Activated CD8-positive, alpha-beta memory T cell treated with anti-CD3 and anti-CD28 coated beads, Interleukin-2, amount 10 ng/mL, durations not matched to agents 7 days and 5 days (primary cell): ENCODE measurements at regions not wholly inside any gene's neighbourhood (a gene's known extent, or its start where the extent isn't known, plus 50 kb on each side); places are given as distances from the start of the nearest gene placed in this dataset.

Experiments
- ATAC-seq: fragments of 150-1000 bp; cut with Tn5 transposase; one replicate; pipeline ENCODE4 v1.10.0; 2021; ENCODE audit warnings: moderate library complexity
- CTCF ChIA-PET: fragments of 350-600 bp; sonication (Branson Sonifier 250); formaldehyde crosslinking; loops from one replicate; lab custom pipeline; 2021; ENCODE audit warnings: antibody characterized with exemption; lab: Charles Lee
- DNase-seq: peaks from one replicate; pipeline ENCODE4 v3.0.0-alpha.2; 2020
- H3K27ac Mint-ChIP-seq: one replicate; pipeline ENCODE4 v1.8.0; 2021; ENCODE audit warnings: mild to moderate bottlenecking, mixed read lengths
- H3K27me3 Mint-ChIP-seq: one replicate; pipeline ENCODE4 v1.8.0; 2021; ENCODE audit warnings: mixed read lengths
- H3K36me3 Mint-ChIP-seq: one replicate; pipeline ENCODE4 v1.8.0; 2021; ENCODE audit warnings: mild to moderate bottlenecking, mixed read lengths
- H3K4me1 Mint-ChIP-seq: one replicate; pipeline ENCODE4 v1.8.0; 2021; ENCODE audit warnings: mixed read lengths
- H3K4me3 Mint-ChIP-seq: one replicate; pipeline ENCODE4 v1.8.0; 2021; ENCODE audit warnings: mild to moderate bottlenecking, moderate library complexity, mixed read lengths
- H3K9me3 Mint-ChIP-seq: one replicate; pipeline ENCODE4 v1.8.0; 2022; ENCODE audit warnings: low read depth, mixed read lengths

DNA sequence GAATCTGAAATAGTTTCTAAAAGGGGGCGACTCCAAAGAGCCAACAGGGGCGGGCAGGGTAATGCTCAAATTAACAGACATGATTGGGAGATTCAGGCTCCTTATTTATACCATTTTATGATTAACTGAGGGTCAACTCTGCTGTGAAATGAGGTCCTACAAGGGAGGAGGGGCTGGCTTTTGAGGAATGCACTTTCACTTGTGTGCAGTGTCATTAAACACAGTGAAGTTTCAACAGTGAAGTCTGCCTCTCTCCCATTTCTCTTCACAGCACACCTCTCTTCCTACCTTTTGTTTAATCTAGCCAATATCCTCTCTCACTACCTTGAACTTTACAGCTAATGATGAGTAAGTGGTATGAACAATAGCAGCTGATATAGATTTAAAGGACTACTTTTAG, 557.3 kb upstream of the CITED2 start:
- Mint-ChIP-seq H3K27ac (no peak overlapping the region), H3K4me3 (no peak overlapping the region), H3K9me3 (no peaks in the 10 kb centered on the region), H3K4me1 (peaks cover under 1% of the 10 kb centered on the region), H3K27me3 (peaks cover 4% of the 10 kb centered on the region), H3K36me3 (no peaks in the 10 kb centered on the region)
- no peak for DNase-seq
- CTCF ChIA-PET = no interaction called here
- no peak for ATAC-seq

DNA sequence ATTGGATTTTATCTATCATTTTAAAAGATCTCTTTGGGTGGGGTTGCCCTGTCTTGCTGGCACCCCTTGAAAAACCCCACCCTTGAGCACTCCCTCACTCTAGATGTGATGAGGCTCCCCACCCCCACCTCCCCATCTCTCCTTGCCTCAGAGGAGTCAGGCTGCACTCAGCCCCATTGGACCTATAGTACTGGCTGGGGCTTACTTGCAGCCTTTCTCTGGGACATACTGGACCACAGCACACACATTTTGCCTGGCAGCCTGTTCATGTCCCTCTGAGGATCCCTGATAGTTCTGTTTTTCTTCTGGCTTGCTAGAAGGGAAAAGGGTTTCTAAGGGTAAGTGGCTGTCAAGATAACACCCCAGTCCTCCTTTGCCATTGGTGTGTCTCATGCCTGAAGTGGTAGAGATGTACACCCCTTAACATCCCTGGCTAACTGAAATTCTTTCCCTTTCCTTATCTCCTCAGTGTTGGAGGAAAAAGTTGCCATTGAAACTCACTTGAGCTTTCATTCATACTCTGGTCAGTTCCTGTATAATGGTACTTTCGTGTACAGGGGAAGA, 553.4 kb upstream of the CITED2 start:
- Mint-ChIP-seq H3K27ac (no peak overlapping the region), H3K4me1 (peaks cover 1% of the 10 kb centered on the region), H3K4me3 (no peak overlapping the region), H3K27me3 (peaks cover 4% of the 10 kb centered on the region), H3K9me3 (no peaks in the 10 kb centered on the region), H3K36me3 (no peaks in the 10 kb centered on the region)
- DNase-seq (no peak), ATAC-seq (no peak)
- CTCF ChIA-PET = interaction anchor here (1.0 kb wide), 1 partner anchor 558 kb away, joined by 3 read pairs; no protein-coding TSS in a partner anchor

DNA sequence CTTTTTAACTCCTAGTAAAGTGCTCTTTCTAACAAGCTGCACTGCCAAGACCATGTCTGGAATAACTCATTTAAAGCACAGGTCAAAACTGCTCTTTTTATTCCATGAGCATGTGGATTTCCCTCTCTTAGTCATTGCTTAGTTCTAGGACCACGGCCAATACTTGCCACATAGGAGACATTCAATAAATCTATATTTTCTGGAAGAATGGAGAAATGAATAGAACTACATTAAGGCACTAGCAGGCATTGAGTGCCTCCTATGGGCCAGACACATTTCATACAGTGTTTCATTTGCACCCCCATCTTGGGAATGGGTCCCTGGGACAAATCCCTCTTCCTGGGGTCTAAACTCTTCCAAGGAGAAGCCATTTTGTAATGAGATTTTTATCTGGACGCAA, 552.8 kb upstream of the CITED2 start:
- ATAC-seq = no peak
- Mint-ChIP-seq H3K27me3 (peaks cover 4% of the 10 kb centered on the region), H3K4me1 (peaks cover 1% of the 10 kb centered on the region), H3K4me3 (no peak overlapping the region), H3K36me3 (no peaks in the 10 kb centered on the region), H3K27ac (no peak overlapping the region), H3K9me3 (no peaks in the 10 kb centered on the region)
- no peak for DNase-seq
- CTCF ChIA-PET = interaction anchor here (1.0 kb wide), 1 partner anchor 557 kb away, joined by 3 read pairs; no protein-coding TSS in a partner anchor

DNA sequence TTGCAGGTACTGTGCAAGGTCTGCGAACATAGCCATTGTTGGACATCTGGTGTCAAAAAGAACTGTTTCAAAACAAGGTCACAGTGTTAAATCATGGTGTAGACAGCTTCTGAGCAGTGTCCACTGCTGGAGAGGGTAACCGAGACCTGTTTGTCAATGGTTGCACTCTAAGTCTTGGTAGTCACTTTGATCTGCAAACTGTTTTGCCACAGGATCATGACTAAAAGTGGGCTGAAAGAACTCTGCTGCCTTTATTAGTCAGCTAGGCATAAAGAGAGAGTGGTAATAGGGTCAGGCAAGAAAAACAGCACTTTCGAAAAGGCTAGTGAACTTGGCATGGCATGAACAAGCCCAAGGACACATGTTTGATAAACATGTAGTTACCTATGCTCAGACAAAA, 552.3 kb upstream of the CITED2 start:
- Mint-ChIP-seq H3K9me3 (no peaks in the 10 kb centered on the region), H3K36me3 (no peaks in the 10 kb centered on the region), H3K27me3 (peaks cover 4% of the 10 kb centered on the region), H3K27ac (no peak overlapping the region), H3K4me3 (no peak overlapping the region), H3K4me1 (peaks cover 1% of the 10 kb centered on the region)
- ATAC-seq (no peak), DNase-seq (no peak)
- CTCF ChIA-PET = interaction anchor here (1.0 kb wide), 1 partner anchor 557 kb away, joined by 3 read pairs; no protein-coding TSS in a partner anchor

DNA sequence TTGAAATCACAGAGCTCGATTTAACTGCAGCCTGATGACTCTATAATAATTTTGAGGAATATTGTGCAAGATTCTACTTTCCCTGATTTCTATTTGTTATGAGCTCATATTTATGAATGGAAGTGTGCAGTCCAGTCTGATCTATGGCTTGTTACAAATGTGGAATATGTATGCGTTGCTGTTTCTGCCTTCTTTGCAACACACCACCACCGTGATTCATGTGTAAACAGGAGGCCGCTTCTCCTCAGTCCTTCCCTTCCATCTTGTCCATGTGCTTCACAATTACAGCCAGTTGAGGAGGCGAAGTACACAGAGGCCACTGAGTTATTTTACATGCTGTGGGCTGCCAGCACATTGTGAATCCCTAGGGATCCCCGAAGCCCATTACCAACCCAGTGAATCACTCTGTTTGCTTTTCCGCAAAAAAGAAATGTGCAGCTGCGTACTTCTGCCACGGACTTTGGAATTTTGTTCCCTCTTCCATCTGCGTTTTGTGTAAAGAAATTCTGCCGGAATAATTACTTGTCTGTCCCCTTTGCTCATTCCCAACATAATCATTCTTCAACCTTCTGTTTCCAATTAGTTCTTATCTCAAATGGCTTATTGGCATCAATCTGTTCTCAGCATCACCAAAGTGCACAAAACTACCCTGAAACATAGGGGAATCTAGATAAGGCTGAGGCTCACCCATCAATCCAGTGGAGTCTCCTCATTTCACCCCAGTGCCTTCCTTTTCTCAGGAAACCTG, 551.6 kb upstream of the CITED2 start:
- H3K36me3 Mint-ChIP-seq = no peaks in the 10 kb centered on the region
- peaks cover 6% of the 10 kb centered on the region for H3K27me3 Mint-ChIP-seq
- ATAC-seq = no peak

DNA sequence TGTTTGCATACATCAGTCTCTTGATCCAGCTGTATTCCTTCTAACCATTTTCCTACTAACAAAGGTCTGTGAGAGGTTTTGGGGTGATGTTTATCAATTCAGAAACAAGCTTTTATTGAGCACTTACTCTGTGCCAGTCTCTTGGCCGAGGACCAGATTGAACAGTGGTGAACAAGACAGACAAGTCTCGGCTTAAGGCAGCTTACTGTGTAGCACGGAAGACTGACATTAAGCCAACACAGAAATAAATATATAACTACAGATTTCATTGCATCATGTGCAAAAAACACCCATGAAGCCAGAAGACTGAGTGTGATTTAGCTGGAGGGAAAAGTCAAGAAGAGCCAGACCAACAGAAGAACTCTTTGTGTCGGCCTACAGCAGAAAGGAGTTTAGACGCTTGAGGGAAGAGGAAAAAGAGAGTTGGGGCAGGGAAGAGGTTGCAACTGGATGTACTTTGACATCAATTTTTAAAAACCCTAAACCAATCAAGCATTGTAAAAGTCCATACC, 549.6 kb upstream of the CITED2 start:
- H3K9me3 Mint-ChIP-seq = no peaks in the 10 kb centered on the region
- no peak for DNase-seq
- CTCF ChIA-PET = no interaction called here
- peaks cover 6% of the 10 kb centered on the region for H3K27me3 Mint-ChIP-seq
- H3K27ac Mint-ChIP-seq = no peak overlapping the region
- no peak overlapping the region for H3K4me3 Mint-ChIP-seq
- no peak for ATAC-seq
- H3K36me3 Mint-ChIP-seq = no peaks in the 10 kb centered on the region
- H3K4me1 Mint-ChIP-seq = peaks cover 1% of the 10 kb centered on the region

More for the DNA sequence above, 551.6 kb upstream of the CITED2 start:
- H3K9me3 Mint-ChIP-seq = no peaks in the 10 kb centered on the region
- CTCF ChIA-PET = no interaction called here
- H3K27ac Mint-ChIP-seq = no peak overlapping the region
- no peak for DNase-seq
- H3K4me3 Mint-ChIP-seq = no peak overlapping the region
- peaks cover 1% of the 10 kb centered on the region for H3K4me1 Mint-ChIP-seq

DNA sequence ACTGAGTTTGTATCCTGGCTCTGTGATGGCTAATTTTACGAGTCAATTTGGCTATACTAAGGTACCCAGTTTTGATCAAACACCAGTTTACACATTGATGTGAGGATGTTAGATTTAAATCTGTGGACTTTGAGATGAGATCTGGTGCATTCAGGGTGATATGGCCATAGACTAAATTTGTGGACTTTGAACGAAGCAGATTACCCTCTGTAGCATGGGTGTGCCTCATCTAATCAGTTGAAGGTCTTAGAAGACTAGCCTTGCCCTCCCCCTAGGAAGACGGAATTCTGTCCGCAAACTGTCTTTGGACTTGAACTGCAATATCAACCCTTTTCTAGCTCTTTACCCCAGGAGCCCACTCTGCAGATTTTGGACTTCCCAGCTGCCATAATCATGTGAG, 547.8 kb upstream of the CITED2 start:
- H3K4me3 Mint-ChIP-seq = no peak overlapping the region
- no peak overlapping the region for H3K27ac Mint-ChIP-seq
- CTCF ChIA-PET = no interaction called here
- peaks cover 1% of the 10 kb centered on the region for H3K4me1 Mint-ChIP-seq
- H3K9me3 Mint-ChIP-seq = no peaks in the 10 kb centered on the region
- ATAC-seq = no peak
- H3K36me3 Mint-ChIP-seq = no peaks in the 10 kb centered on the region
- peaks cover 2% of the 10 kb centered on the region for H3K27me3 Mint-ChIP-seq
- DNase-seq = no peak

DNA sequence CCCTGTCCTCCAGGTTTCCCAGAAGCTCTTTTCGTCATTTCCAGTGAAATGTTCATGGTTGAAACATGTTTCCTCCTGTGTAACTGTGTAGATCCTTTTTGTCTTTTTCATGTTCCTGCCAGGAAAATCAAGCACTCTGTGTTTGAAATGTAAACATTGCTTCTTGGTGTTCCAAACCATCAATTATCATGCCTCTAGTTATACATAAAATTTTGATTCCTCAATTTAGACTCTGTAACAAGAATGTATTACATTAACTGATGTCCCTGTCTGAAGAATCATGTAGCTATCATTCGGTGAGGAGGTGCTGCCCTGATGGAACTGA, 546.3 kb upstream of the CITED2 start:
- H3K27me3 Mint-ChIP-seq = peaks cover 2% of the 10 kb centered on the region
- ATAC-seq = no peak

DNA sequence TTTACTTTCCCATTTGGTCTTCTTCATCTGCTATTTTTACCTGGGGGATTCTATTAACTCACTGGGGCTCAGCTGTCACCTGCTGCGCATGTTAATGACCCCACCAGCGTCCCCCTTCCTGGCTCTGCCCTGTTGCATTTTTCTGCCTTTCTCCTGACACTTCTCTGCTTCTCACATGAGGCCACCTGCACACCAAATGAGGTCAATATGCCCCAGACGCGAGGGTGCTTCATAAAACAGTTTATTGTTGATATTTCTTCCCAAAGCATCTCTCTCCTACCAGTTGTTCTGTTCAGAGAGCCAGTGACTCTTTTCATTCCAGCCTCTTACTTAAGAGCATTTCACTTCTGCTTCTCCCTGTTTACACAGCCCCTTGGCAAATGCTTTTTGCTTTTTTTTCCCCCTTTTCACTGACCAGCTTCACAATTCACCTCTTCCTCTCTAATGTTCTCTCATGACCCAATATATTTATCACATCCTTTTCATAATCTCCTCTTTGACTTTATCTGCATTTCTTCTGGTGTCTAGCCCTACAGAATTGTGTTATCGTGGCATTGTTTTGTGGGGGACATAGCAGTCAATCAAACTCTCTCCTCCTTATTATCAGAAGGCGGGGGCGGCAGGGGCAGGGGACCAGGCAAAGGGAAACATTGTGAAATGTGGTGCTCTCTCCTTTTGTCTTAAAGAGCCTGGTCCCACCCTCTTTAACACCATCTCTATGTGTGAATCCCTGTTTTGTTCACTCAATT, 545.8 kb upstream of the CITED2 start:
- Mint-ChIP-seq H3K9me3 (no peaks in the 10 kb centered on the region), H3K4me3 (no peak overlapping the region), H3K36me3 (no peaks in the 10 kb centered on the region), H3K27me3 (peaks cover 2% of the 10 kb centered on the region), H3K4me1 (no peaks in the 10 kb centered on the region), H3K27ac (no peak overlapping the region)
- CTCF ChIA-PET = no interaction called here
- no peak for ATAC-seq
- no peak for DNase-seq

More for the DNA sequence above, 546.3 kb upstream of the CITED2 start:
- Mint-ChIP-seq H3K4me1 (no peaks in the 10 kb centered on the region), H3K27ac (no peak overlapping the region), H3K4me3 (no peak overlapping the region), H3K36me3 (no peaks in the 10 kb centered on the region), H3K9me3 (no peaks in the 10 kb centered on the region)
- CTCF ChIA-PET = no interaction called here
- DNase-seq = no peak

DNA sequence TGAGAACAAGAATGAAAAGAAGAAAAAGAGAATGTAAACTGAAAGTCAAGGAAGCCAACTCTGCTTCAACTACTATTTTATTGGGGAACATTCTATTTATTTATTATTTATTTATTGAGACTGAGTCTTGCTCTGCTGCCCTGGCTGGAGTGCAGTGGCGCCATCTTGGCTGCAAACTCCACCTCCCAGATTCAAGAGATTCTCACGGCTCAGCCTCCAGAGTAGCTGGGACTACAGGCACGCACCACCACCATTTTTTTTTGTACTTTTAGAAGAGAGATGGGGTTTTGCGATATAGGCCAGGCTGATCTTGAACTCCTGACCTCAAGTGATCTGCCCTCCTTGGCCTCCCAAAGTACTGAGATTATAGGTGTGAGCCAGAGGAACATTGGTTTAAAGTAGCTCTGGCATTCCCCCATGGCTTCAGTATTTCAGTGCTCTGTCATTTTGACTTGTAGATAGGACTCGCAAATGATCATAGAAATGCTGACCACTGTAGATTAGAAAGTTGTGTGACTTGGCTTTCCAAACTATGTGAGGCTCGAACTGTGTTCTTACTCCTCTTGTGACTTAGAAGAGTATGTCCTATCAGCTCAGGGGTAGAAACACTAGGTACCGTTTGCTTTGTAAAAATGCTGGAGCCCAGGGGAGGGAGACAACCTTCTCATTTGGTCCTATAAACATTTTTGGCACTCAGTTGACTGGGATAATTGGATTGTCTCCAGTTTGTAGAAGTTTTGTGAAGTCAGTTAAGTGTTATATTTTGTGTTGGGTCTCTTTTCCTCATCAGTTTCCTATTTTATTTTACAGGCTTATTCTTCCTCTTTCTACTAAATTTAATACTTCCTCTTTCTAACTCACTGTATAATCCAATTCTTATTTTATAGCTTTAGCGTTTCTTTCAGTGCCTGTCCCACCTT, 544.9 kb upstream of the CITED2 start:
- DNase-seq (no peak), ATAC-seq (no peak)
- H3K9me3 Mint-ChIP-seq = no peaks in the 10 kb centered on the region
- H3K4me1 Mint-ChIP-seq = no peaks in the 10 kb centered on the region
- no peak overlapping the region for H3K4me3 Mint-ChIP-seq
- H3K27ac Mint-ChIP-seq = no peak overlapping the region
- H3K36me3 Mint-ChIP-seq = no peaks in the 10 kb centered on the region
- CTCF ChIA-PET = no interaction called here
- peaks cover 2% of the 10 kb centered on the region for H3K27me3 Mint-ChIP-seq

DNA sequence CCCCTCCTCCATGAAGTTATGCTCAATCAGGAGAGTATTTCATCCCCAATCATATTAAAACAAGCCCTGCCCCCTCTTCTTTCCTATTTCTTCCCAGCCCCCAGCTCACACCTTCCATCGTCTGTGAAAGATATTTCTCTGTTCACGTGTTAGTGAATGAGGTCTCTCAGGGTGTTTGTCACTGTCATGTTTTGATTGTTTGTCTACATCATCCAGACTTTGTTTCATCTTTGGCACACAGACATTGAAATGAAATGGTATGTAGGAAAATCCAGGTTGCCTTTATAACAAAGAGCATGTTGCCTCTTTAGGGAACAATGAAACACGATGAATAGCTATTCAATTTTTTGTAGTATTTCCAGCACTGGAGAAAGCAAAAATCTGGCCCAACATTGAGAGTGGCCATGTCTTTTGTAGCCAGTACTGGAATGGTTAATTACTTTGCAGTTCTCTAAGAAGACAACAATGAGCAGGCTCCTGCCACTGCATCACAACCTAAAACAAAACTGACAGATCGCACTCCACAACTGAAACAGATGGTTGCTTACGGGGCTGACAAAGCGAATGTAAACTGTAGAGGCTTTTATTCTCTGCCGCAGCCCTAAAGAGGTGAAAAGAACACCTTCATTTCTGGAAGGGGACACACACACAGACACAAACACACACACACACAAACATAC, 543.6 kb upstream of the CITED2 start:
- CTCF ChIA-PET = no interaction called here
- no peaks in the 10 kb centered on the region for H3K36me3 Mint-ChIP-seq
- no peak for ATAC-seq
- H3K27ac Mint-ChIP-seq = no peak overlapping the region
- H3K27me3 Mint-ChIP-seq = peaks cover 2% of the 10 kb centered on the region
- H3K9me3 Mint-ChIP-seq = no peaks in the 10 kb centered on the region
- no peaks in the 10 kb centered on the region for H3K4me1 Mint-ChIP-seq
- DNase-seq = no peak
- no peak overlapping the region for H3K4me3 Mint-ChIP-seq

DNA sequence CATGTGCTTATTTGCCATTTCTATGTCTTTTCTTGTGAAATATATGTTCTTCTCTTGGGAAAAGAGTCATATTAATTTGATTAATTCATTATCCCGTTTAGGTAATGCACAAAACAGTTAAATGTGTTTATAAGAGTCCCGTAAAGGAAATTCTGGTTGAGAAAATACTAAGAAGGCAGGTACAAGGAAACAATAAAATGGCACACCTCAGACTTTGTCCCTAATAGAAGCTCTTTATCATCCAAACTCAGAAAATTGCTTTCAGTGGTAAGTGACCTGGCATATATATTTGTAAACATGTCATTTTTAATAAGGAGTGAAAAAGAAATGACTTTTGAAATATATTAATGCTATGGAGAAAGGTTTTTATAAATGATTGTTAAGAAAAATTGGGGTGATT, 540.5 kb upstream of the CITED2 start:
- H3K27me3 Mint-ChIP-seq = no peaks in the 10 kb centered on the region
- no peaks in the 10 kb centered on the region for H3K36me3 Mint-ChIP-seq
- no peak overlapping the region for H3K4me3 Mint-ChIP-seq
- H3K4me1 Mint-ChIP-seq = no peaks in the 10 kb centered on the region
- DNase-seq (no peak), ATAC-seq (no peak)
- H3K9me3 Mint-ChIP-seq = no peaks in the 10 kb centered on the region
- no peak overlapping the region for H3K27ac Mint-ChIP-seq
- CTCF ChIA-PET = no interaction called here
